22Rv1 (cell line): ENCODE measurements at regions not wholly inside any gene's neighbourhood (a gene's known extent, or its start where the extent isn't known, plus 50 kb on each side); places are given as distances from the start of the nearest gene placed in this dataset.

Source experiments
- CTCF ChIP-seq: fragments of 450-650 bp; IDR thresholded peaks from 2 replicates; pipeline ENCODE4 v1.5.1; 2017; ENCODE audit warnings: mild to moderate bottlenecking
- ZFX ChIP-seq: fragments of 450-650 bp; IDR thresholded peaks from 2 replicates; pipeline ENCODE4 v1.6.1; 2017; ENCODE audit warnings: antibody characterized with exemption, borderline replicate concordance

GRCh38 chr2:47661310-47661709 lies 90.5 kb upstream of the KCNK12 start:
- TF ChIP-seq CTCF (no peak), ZFX (no peak)
